Spleen (tissue), 7 donors: ENCODE measurements at regions not wholly inside any gene's neighbourhood (a gene's known extent, or its start where the extent isn't known, plus 50 kb on each side); places are given as distances from the start of the nearest gene placed in this dataset.

Experiments used
- CTCF ChIP-seq, 11 experiments: fragments of 200-600 bp in 7 of 11; fragments of 450-650 bp in 4 of 11; sonication (generic) in 4 of 11; IDR thresholded peaks in 8 of 11; conservative IDR thresholded peaks in 3 of 11; 1 replicate in 7 of 11; 2 replicates in 4 of 11; pipeline versions ENCODE4 v1.4.0 to v1.8.0; 2016 to 2021; ENCODE audit warnings: antibody characterized with exemption in 11 of 11, inconsistent platforms in 4 of 11, mild to moderate bottlenecking in 1 of 11
- POLR2AphosphoS5 ChIP-seq, 3 donors: sonication (generic); formaldehyde crosslinking; IDR thresholded peaks; one replicate each; pipeline ENCODE4 v1.5.1; 2017; ENCODE audit warnings: antibody characterized with exemption in 3 of 3
- donor health status: DM: no; HTN: no; CAD: no; lungs with moderate emphysema.
- donor health status: DM: no; HTN: no; CAD: no.
- donor health status: DM: no; HTN: no; CAD: no.

- no peak for TF ChIP-seq CTCF (IDR thresholded peaks at IDR 0.05 in 8 of 11, conservative IDR thresholded peaks at IDR 0.05 in 3 of 11)
- TF ChIP-seq POLR2AphosphoS5 (IDR thresholded peaks at IDR 0.05), result no peak
Observed at GRCh38 chr4:175457956-175458355, 354.1 kb downstream of the GPM6A start.
